ENCODE measurements at regions not wholly inside any gene's neighbourhood (a gene's known extent, or its start where the extent isn't known, plus 50 kb on each side); places are given as distances from the start of the nearest gene placed in this dataset.

- H3K9me3 ChIP-seq = no peaks in the 10 kb centered on the region
- no peaks in the 10 kb centered on the region for H3K36me3 ChIP-seq
- no peak for DNase-seq (ENCODE audit: low spot score)
- no peaks in the 10 kb centered on the region for H3K4me1 ChIP-seq
- no peak overlapping the region for H3K4me3 ChIP-seq
- TF ChIP-seq CTCF (IDR thresholded peaks at IDR 0.05) = no peak
- no peaks in the 10 kb centered on the region for H3K27me3 ChIP-seq
- H3K27ac ChIP-seq = no peak overlapping the region
Measured at GRCh38 chr13:64639206-64639605, 2590.9 kb downstream of the PCDH9 start.

GRCh38 chr13:64633948-64634347, 2596.2 kb downstream of the PCDH9 start:
- no peak overlapping the region for H3K27ac ChIP-seq

GRCh38 chr13:64627654-64628053, 2602.5 kb downstream of the PCDH9 start:
- H3K9me3 ChIP-seq = no peaks in the 10 kb centered on the region
- H3K36me3 ChIP-seq = no peaks in the 10 kb centered on the region
- no peak overlapping the region for H3K27ac ChIP-seq
- H3K4me1 ChIP-seq = no peaks in the 10 kb centered on the region
- no peaks in the 10 kb centered on the region for H3K27me3 ChIP-seq
- no peak for DNase-seq (ENCODE audit: low spot score)
- no peak for TF ChIP-seq CTCF (IDR thresholded peaks at IDR 0.05)
- H3K4me3 ChIP-seq = no peak overlapping the region

More at GRCh38 chr13:64633948-64634347, 2596.2 kb downstream of the PCDH9 start:
- TF ChIP-seq CTCF (IDR thresholded peaks at IDR 0.05) = no peak
- no peak for DNase-seq (ENCODE audit: low spot score)
- no peaks in the 10 kb centered on the region for H3K4me1 ChIP-seq
- H3K36me3 ChIP-seq = no peaks in the 10 kb centered on the region
- no peaks in the 10 kb centered on the region for H3K27me3 ChIP-seq
- H3K4me3 ChIP-seq = no peak overlapping the region
- H3K9me3 ChIP-seq = no peaks in the 10 kb centered on the region

- H3K9me3 ChIP-seq = no peaks in the 10 kb centered on the region
- H3K4me1 ChIP-seq = no peaks in the 10 kb centered on the region
- H3K4me3 ChIP-seq = no peak overlapping the region
- no peak for DNase-seq (ENCODE audit: low spot score)
- H3K27ac ChIP-seq = no peak overlapping the region
- TF ChIP-seq CTCF (IDR thresholded peaks at IDR 0.05) = no peak
- H3K27me3 ChIP-seq = no peaks in the 10 kb centered on the region
- no peaks in the 10 kb centered on the region for H3K36me3 ChIP-seq
Measured at GRCh38 chr13:64626105-64626504, 2604.0 kb downstream of the PCDH9 start.

GRCh38 chr13:64617231-64617630, 2612.9 kb downstream of the PCDH9 start:
- Histone ChIP-seq H3K9me3 (no peaks in the 10 kb centered on the region), H3K4me1 (no peaks in the 10 kb centered on the region), H3K27ac (no peak overlapping the region), H3K4me3 (no peak overlapping the region), H3K36me3 (no peaks in the 10 kb centered on the region), H3K27me3 (no peaks in the 10 kb centered on the region)
- DNase-seq (ENCODE audit: low spot score) = no peak
- no peak for TF ChIP-seq CTCF (IDR thresholded peaks at IDR 0.05)

- Histone ChIP-seq H3K36me3 (no peaks in the 10 kb centered on the region), H3K4me1 (no peaks in the 10 kb centered on the region), H3K4me3 (no peak overlapping the region), H3K27ac (no peak overlapping the region), H3K9me3 (no peaks in the 10 kb centered on the region), H3K27me3 (no peaks in the 10 kb centered on the region)
- TF ChIP-seq CTCF (IDR thresholded peaks at IDR 0.05) = no peak
- DNase-seq (ENCODE audit: low spot score) = no peak
Measured at GRCh38 chr13:64591971-64592370, 2638.2 kb downstream of the PCDH9 start.
